ENCODE measurements at regions not wholly inside any gene's neighbourhood (a gene's known extent, or its start where the extent isn't known, plus 50 kb on each side); places are given as distances from the start of the nearest gene placed in this dataset.
"Not testable (repeated sequence)": the region's sequence is repeated elsewhere in the genome, so short reads cannot be mapped to it uniquely, and the experiment has no call there.

DNA sequence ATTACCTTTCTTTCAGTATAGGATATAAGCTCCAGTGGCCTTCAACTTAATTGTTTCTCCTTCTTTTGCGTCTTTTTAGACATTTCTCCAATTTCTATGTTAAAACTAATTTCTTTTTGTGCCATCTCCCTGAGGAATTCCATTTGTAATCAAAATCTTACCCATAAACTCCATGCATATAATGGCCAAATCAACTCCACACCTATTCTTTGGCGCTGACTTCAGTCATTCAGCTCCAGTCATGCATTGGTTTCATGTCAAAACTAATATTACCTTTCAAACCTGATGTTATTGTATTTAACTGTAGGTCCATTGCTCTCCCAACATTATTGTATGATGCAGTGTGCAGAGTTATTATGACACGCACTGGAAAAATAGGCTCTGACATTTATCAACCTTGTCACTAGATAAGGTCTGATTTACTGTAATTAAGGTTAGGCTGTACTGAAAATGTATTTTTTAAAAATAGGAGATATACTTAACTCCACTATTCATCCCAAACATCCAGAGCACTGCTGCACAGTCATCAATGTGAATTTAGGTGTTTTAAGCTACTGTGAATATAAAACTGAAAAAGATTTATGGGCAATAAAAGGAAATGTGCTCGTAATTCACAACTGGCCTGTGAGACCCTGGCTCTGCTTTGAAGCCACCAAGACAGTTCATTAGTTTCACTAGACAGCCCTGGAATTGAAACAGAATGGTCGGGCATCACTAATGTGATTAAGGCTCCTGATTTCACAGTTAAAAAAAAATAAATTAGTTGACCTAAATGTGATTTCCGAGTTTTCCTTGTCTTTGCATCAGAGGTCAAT, 180.6 kb upstream of the GRIA4 start:
- peak; percentile 68 for DNase-seq

GRCh38 chr11:105407101-105407500, 202.8 kb upstream of the GRIA4 start:
- no peak for DNase-seq

GRCh38 chr11:105401269-105401809, 208.5 kb upstream of the GRIA4 start:
- no peak for DNase-seq

GRCh38 chr11:105399511-105399910, 210.4 kb upstream of the GRIA4 start:
- no peak for DNase-seq

GRCh38 chr11:105398636-105399035, 211.2 kb upstream of the GRIA4 start:
- DNase-seq, result no peak

GRCh38 chr11:105393326-105393725, 216.5 kb upstream of the GRIA4 start:
- no peak for DNase-seq

DNA sequence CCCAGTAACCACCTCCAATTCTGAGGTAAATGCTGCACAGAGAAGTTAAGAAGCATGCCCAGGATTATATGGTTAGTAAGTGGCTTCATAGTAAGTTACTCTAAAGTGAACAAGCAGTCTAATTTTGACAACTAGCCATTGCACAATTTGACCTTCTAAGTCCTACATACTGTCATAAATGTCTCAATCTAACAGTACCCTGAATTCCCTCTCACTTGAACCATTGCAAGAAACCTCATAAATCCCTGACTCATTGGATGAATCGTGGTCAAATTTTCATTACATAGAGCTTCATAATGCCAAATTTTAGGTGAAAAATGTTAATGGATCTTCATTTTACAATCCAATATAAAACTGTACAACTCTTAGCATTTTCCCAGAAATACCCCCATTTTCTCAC, 217.3 kb upstream of the GRIA4 start:
- DNase-seq, result no peak

- no peak for DNase-seq
These were observed 219.9 kb upstream of the GRIA4 start for GRCh38 chr11:105389952-105390351.

GRCh38 chr11:105388006-105388405, 221.9 kb upstream of the GRIA4 start:
- DNase-seq, result no peak

DNA sequence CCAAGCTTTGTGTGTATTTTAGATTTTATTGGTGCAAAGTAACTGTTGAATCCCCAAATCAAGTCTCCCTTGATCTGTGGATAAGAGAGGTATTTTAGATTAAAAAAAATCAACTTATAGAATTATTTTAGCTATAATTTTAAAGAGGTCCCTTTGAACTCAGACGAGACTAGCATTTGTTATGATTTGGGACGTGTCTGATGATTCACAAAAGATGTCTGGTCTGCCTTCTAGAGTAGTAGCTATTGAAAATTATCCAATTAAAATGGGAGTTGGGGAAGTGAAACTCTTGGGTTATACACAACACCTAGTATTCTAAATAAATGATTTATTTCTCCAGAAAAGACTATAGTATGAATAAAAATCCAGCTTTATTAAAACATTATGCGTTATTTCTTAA, 227.9 kb upstream of the GRIA4 start:
- no peak for DNase-seq

GRCh38 chr11:105377870-105378269, 232.0 kb upstream of the GRIA4 start:
- DNase-seq, result no peak

DNA sequence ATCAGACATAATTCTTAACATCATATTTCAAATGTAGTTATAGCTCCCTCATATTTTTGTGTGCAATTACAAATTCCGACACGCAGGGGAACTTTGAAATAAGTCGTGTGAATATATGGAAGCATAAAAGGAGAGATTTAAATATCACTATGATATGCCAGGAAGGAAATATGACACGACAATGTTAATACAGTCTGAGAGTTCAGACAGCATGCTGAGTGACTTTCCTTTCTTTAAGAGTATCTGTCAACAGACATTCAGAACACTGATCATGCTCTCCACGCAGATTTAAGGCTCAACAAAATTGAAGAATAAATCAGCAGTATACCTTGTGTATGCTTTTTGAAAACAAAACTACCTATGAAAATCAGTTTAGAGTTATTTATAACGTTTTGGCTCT, 232.6 kb upstream of the CARD18 start:
- DNase-seq, result no peak

- DNase-seq, result no peak
These were observed 231.7 kb upstream of the CARD18 start for GRCh38 chr11:105371311-105371710.

- no peak for DNase-seq
These were observed 229.1 kb upstream of the CARD18 start for GRCh38 chr11:105368711-105369110.

- no peak for DNase-seq
These were observed 227.6 kb upstream of the CARD18 start for GRCh38 chr11:105367129-105367528.

DNA sequence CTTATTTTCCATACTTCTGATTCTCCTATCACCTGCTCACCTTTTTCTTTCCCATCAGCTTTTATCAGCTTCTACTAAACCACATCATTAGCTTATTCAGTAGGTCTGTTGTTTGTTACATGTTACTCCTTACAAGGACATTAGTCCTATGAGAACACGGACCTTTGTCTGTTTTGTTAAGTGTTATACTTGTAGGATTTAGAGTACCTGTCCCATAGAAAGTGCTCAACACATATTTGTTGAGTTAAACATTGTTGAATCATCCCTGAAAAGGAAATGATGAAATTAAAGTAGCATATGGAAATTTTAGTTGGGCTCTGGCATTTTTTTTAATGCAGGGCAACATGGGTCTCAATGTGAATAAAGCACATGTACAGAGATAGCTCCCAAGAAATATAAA, 222.1 kb upstream of the CARD18 start:
- no peak for DNase-seq

DNA sequence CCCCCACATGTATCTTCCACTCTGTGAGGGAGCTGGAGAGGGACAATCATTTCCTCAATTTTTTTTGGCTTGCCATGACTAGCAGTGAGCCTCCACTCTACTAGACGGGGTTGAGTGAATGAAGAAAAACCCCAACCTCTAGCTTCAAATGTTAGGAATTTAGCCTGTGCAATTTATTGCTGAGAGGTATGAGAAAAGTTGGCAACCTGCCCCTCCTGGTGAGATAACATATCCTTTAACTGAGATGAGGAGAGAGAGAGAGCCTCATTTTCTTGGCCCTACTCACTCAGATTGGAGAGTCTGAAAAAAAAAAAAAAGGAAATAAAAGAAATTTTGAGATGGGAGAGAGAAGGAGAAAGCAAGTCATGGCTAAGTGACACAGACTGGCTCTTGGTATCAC, 218.2 kb upstream of the CARD18 start:
- no peak for DNase-seq

GRCh38 chr11:105357146-105357545, 217.6 kb upstream of the CARD18 start:
- no peak for DNase-seq

- DNase-seq, result not testable (repeated sequence)
These were observed 210.3 kb upstream of the CARD18 start for GRCh38 chr11:105349867-105350266.

DNA sequence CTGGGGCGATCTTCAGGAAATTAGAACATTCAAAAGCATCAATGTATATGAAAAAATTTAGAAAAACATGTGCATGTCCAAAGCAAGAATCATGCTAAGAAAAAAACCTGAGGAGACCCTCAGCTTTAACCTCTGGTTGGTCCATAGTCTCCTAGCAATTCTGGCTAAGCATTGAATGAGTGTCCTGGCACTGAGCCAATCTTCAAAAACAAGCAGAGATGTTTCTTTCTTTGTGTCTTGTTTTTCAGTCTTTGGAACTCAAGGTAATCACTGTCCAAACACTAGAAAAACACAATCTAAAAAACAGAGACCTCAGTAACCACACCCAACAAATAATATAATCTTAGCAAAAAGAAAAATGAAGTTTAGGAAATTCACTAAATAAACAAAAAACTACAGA, 205.4 kb upstream of the CARD18 start:
- DNase-seq, result no peak

- no peak for DNase-seq
These were observed 194.6 kb upstream of the CARD18 start for GRCh38 chr11:105334025-105334714.

DNA sequence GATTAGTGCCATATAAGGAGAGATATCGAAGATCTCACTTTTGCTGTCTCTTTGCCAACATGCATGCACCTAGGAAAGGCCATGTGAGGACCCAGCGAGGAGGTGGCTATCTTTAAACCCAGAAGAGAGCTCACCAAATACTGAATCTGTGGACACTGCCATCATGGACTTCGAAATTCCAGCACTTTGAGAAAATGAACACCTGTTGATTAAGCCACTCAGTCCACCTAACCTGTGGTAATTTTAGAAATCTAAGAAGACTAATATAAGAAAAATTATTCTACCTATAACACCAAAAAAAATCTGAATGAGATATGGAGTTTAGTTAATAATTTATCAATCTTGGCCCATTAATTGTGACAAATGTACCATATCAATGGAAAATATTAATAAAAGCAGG, 193.6 kb upstream of the CARD18 start:
- DNase-seq, result no peak

DNA sequence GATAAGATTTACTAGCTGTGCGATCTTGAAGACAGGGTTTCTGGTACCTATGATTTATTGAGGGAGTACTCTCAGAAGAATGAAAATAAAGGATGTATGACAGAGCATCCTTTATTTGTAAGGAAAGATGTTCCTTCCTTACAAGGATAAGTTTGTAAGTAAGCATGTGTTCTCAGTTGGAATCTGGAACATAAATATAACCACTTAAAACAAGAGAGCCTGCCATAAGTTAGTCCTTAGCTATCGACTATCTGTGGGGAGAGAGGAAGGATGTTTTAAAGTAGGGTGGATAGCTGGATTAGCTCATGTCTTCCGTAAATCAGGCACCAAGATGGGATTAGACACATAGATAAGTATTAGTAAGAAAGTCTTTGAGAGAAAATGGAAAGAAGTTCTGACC, 192.6 kb upstream of the CARD18 start:
- no peak for DNase-seq

GRCh38 chr11:105328061-105328460, 188.5 kb upstream of the CARD18 start:
- no peak for DNase-seq
